ENCODE measurements at regions not wholly inside any gene's neighbourhood (a gene's known extent, or its start where the extent isn't known, plus 50 kb on each side); places are given as distances from the start of the nearest gene placed in this dataset.

DNA sequence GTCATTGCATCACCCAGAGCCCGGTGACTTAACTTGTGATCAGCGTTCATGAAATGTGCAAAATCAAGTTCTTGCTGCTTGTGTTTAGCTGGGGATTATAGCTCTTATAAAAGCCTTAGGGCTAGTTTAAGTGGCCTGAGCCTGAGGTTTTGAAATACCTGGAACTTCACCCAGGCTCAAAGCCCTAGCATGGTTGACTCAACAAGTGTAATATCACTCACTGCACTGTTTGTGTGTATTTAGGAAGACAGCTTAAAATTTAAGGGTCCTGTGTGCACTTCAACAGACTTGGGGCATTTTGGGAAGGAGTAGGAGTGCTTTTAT, 489.5 kb downstream of the GATA3 start:
- Histone ChIP-seq H3K36me3 (ENCODE audit: control insufficient read depth, insufficient read depth, low read length) (no peaks in the 10 kb centered on the region), H3K27ac (ENCODE audit: low read length) (no peak overlapping the region), H3K4me3 (ENCODE audit: low read length) (no peak overlapping the region), H3K9me3 (ENCODE audit: control insufficient read depth, insufficient read depth, low read length) (no peaks in the 10 kb centered on the region), H3K4me1 (ENCODE audit: control insufficient read depth, insufficient read depth, low read length) (no peaks in the 10 kb centered on the region), H3K27me3 (ENCODE audit: control insufficient read depth, insufficient read depth, low read length) (no peaks in the 10 kb centered on the region)
- DNase-seq (ENCODE audit: low read depth, low spot score): no peak
- no CpG with 5 or more reads among the region's 2 CpGs for WGBS (ENCODE audit: insufficient coverage, insufficient read length)

GRCh38 chr10:8544500-8544899, 490.0 kb downstream of the GATA3 start:
- no peak for DNase-seq (ENCODE audit: low read depth, low spot score)
- Histone ChIP-seq H3K9me3 (ENCODE audit: control insufficient read depth, insufficient read depth, low read length) (no peaks in the 10 kb centered on the region), H3K4me1 (ENCODE audit: control insufficient read depth, insufficient read depth, low read length) (no peaks in the 10 kb centered on the region), H3K27me3 (ENCODE audit: control insufficient read depth, insufficient read depth, low read length) (no peaks in the 10 kb centered on the region), H3K27ac (ENCODE audit: low read length) (no peak overlapping the region), H3K36me3 (ENCODE audit: control insufficient read depth, insufficient read depth, low read length) (no peaks in the 10 kb centered on the region), H3K4me3 (ENCODE audit: low read length) (no peak overlapping the region)
- no CpG with 5 or more reads among the region's 6 CpGs for WGBS (ENCODE audit: insufficient coverage, insufficient read length)

GRCh38 chr10:8554574-8554973, 500.1 kb downstream of the GATA3 start:
- no CpG with 5 or more reads among the region's 4 CpGs for WGBS (ENCODE audit: insufficient coverage, insufficient read length)
- Histone ChIP-seq H3K9me3 (ENCODE audit: control insufficient read depth, insufficient read depth, low read length) (no peaks in the 10 kb centered on the region), H3K36me3 (ENCODE audit: control insufficient read depth, insufficient read depth, low read length) (no peaks in the 10 kb centered on the region), H3K27me3 (ENCODE audit: control insufficient read depth, insufficient read depth, low read length) (no peaks in the 10 kb centered on the region), H3K4me1 (ENCODE audit: control insufficient read depth, insufficient read depth, low read length) (no peaks in the 10 kb centered on the region), H3K4me3 (ENCODE audit: low read length) (no peak overlapping the region), H3K27ac (ENCODE audit: low read length) (no peak overlapping the region)
- no peak for DNase-seq (ENCODE audit: low read depth, low spot score)

DNA sequence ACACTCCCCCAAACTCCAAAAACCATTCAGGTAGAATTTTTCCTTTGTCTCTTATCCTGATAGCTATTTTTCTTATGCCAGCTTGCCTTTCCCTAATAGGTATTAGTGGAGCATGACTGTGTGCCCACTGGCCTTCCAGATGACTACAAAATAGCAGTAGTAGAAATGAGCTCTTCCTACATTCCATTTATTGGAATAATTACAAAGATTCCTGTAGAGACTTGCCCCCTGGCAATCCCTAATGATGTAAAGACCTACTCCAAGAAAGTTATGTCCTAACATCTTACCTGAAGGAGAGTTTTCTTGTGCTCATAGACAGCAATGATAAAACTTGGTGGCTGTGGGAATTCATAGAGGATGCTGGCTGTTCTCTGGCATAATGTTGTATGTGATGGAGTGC, 501.8 kb downstream of the GATA3 start:
- Histone ChIP-seq H3K4me1 (ENCODE audit: control insufficient read depth, insufficient read depth, low read length) (no peaks in the 10 kb centered on the region), H3K9me3 (ENCODE audit: control insufficient read depth, insufficient read depth, low read length) (no peaks in the 10 kb centered on the region), H3K27me3 (ENCODE audit: control insufficient read depth, insufficient read depth, low read length) (no peaks in the 10 kb centered on the region), H3K36me3 (ENCODE audit: control insufficient read depth, insufficient read depth, low read length) (no peaks in the 10 kb centered on the region), H3K4me3 (ENCODE audit: low read length) (no peak overlapping the region), H3K27ac (ENCODE audit: low read length) (no peak overlapping the region)
- DNase-seq (ENCODE audit: low read depth, low spot score): no peak

DNA sequence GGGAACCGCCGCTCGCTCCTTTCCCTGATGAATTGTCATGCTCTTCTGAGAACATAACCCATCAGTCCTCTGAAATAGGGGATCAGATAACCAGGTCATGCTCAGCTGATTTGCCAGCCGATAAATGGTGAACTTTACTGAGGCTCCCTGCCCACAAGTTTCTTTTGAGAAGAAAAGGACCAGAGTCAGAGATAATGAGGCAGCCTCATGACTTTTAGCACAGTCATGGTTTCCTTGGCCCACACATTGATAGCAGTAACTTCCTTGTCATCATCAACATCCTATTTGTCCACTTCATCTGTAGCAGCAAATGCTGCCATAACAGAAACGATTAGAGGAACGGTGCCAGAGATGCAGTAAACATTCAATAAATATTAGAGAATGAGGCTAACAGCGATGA, 509.0 kb downstream of the GATA3 start:
- Histone ChIP-seq H3K4me1 (ENCODE audit: control insufficient read depth, insufficient read depth, low read length) (no peaks in the 10 kb centered on the region), H3K4me3 (ENCODE audit: low read length) (no peak overlapping the region)

DNA sequence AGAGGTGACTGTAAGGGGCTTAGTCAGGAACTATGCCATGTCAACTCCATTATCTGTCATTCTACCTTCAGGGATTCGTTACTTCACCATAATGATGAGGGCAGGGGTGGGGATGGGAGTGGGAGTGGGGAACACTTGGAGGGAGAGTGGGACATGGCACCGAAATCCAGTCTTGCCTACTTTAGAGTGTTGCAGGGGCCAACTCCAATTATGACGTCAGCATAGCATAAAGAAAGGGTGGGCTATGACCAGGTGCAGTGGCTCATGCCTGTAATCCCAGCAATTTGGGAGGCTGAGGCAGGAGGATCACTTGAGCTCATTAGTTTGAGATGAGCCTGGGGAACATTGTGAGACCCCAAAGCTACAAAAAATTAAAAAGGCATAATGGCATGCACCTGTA, 512.2 kb downstream of the GATA3 start:
- no peak for DNase-seq (ENCODE audit: low read depth, low spot score)
- Histone ChIP-seq H3K9me3 (ENCODE audit: control insufficient read depth, insufficient read depth, low read length) (no peaks in the 10 kb centered on the region), H3K4me1 (ENCODE audit: control insufficient read depth, insufficient read depth, low read length) (no peaks in the 10 kb centered on the region), H3K36me3 (ENCODE audit: control insufficient read depth, insufficient read depth, low read length) (no peaks in the 10 kb centered on the region), H3K27ac (ENCODE audit: low read length) (no peak overlapping the region), H3K27me3 (ENCODE audit: control insufficient read depth, insufficient read depth, low read length) (no peaks in the 10 kb centered on the region), H3K4me3 (ENCODE audit: low read length) (no peak overlapping the region)
- no CpG with 5 or more reads among the region's 3 CpGs for WGBS (ENCODE audit: insufficient coverage, insufficient read length)

More for the DNA sequence above, 509.0 kb downstream of the GATA3 start:
- no peak for DNase-seq (ENCODE audit: low read depth, low spot score)
- Histone ChIP-seq H3K27ac (ENCODE audit: low read length) (no peak overlapping the region), H3K9me3 (ENCODE audit: control insufficient read depth, insufficient read depth, low read length) (no peaks in the 10 kb centered on the region), H3K27me3 (ENCODE audit: control insufficient read depth, insufficient read depth, low read length) (no peaks in the 10 kb centered on the region), H3K36me3 (ENCODE audit: control insufficient read depth, insufficient read depth, low read length) (no peaks in the 10 kb centered on the region)
- WGBS (ENCODE audit: insufficient coverage, insufficient read length): no CpG with 5 or more reads among the region's 7 CpGs

DNA sequence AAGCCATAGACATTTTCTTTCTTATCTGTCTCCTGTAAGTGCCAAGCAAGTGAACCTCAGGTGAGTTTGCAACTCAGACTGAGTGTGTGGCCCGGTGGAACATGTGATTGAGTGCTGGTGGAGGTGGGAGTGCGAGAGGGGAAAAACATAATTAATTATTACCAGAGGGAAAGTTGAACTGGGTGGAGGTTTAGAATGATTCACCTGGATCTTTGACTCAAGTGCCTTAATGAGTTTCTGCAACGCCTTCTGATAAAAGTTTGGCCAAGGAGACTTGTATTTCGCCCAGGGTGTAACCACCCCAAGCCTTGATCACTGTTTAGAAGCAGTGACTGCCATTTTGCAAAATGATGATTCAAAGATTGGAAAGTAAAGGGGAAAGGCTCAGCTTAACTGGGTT, 513.9 kb downstream of the GATA3 start:
- Histone ChIP-seq H3K36me3 (ENCODE audit: control insufficient read depth, insufficient read depth, low read length) (no peaks in the 10 kb centered on the region), H3K4me1 (ENCODE audit: control insufficient read depth, insufficient read depth, low read length) (no peaks in the 10 kb centered on the region), H3K4me3 (ENCODE audit: low read length) (no peak overlapping the region), H3K27ac (ENCODE audit: low read length) (no peak overlapping the region), H3K9me3 (ENCODE audit: control insufficient read depth, insufficient read depth, low read length) (no peaks in the 10 kb centered on the region), H3K27me3 (ENCODE audit: control insufficient read depth, insufficient read depth, low read length) (no peaks in the 10 kb centered on the region)
- whole genome bisulfite sequencing (ENCODE audit: insufficient coverage, insufficient read length): no CpG with 5 or more reads among the region's 4 CpGs
- DNase-seq (ENCODE audit: low read depth, low spot score): no peak

DNA sequence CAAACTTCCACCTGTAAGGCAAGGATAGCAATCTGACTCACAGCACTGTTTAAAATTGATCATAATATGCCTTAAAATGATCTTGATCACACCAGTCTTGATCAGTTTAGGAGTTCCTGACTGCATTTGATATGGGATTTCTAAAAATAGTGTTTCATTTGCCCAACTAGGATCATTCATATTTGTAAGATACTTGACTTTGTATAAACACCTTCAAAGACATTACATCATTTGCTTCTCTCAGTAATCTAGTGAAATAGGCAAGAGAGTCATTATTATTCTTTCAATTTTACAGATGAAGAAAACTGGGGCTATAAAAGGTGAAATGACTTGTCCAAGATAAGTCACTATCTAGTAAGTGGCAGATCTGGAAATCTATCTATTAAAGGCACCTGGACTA, 521.1 kb downstream of the GATA3 start:
- Histone ChIP-seq H3K36me3 (ENCODE audit: control insufficient read depth, insufficient read depth, low read length) (no peaks in the 10 kb centered on the region), H3K27ac (ENCODE audit: low read length) (no peak overlapping the region), H3K9me3 (ENCODE audit: control insufficient read depth, insufficient read depth, low read length) (no peaks in the 10 kb centered on the region), H3K27me3 (ENCODE audit: control insufficient read depth, insufficient read depth, low read length) (no peaks in the 10 kb centered on the region), H3K4me1 (ENCODE audit: control insufficient read depth, insufficient read depth, low read length) (no peaks in the 10 kb centered on the region), H3K4me3 (ENCODE audit: low read length) (no peak overlapping the region)
- no peak for DNase-seq (ENCODE audit: low read depth, low spot score)

- H3K4me3 ChIP-seq (ENCODE audit: low read length): no peak overlapping the region
- no peak for DNase-seq (ENCODE audit: low read depth, low spot score)
- no peaks in the 10 kb centered on the region for H3K27me3 ChIP-seq (ENCODE audit: control insufficient read depth, insufficient read depth, low read length)
- no CpG with 5 or more reads among the region's 1 CpG for WGBS (ENCODE audit: insufficient coverage, insufficient read length)
- H3K27ac ChIP-seq (ENCODE audit: low read length): no peak overlapping the region
- no peaks in the 10 kb centered on the region for H3K4me1 ChIP-seq (ENCODE audit: control insufficient read depth, insufficient read depth, low read length)
- H3K36me3 ChIP-seq (ENCODE audit: control insufficient read depth, insufficient read depth, low read length): no peaks in the 10 kb centered on the region
- no peaks in the 10 kb centered on the region for H3K9me3 ChIP-seq (ENCODE audit: control insufficient read depth, insufficient read depth, low read length)
Observed at GRCh38 chr10:8576281-8576680, 521.8 kb downstream of the GATA3 start.

GRCh38 chr10:8576911-8577310, 522.4 kb downstream of the GATA3 start:
- no peaks in the 10 kb centered on the region for H3K9me3 ChIP-seq (ENCODE audit: control insufficient read depth, insufficient read depth, low read length)
- H3K4me3 ChIP-seq (ENCODE audit: low read length): no peak overlapping the region
- no peak for DNase-seq (ENCODE audit: low read depth, low spot score)
- H3K27me3 ChIP-seq (ENCODE audit: control insufficient read depth, insufficient read depth, low read length): no peaks in the 10 kb centered on the region
- H3K27ac ChIP-seq (ENCODE audit: low read length): no peak overlapping the region
- WGBS (ENCODE audit: insufficient coverage, insufficient read length): no CpG with 5 or more reads among the region's 3 CpGs
- no peaks in the 10 kb centered on the region for H3K4me1 ChIP-seq (ENCODE audit: control insufficient read depth, insufficient read depth, low read length)
- no peaks in the 10 kb centered on the region for H3K36me3 ChIP-seq (ENCODE audit: control insufficient read depth, insufficient read depth, low read length)

GRCh38 chr10:8577686-8578085, 523.2 kb downstream of the GATA3 start:
- H3K4me1 ChIP-seq (ENCODE audit: control insufficient read depth, insufficient read depth, low read length): no peaks in the 10 kb centered on the region
- no peaks in the 10 kb centered on the region for H3K36me3 ChIP-seq (ENCODE audit: control insufficient read depth, insufficient read depth, low read length)
- no peaks in the 10 kb centered on the region for H3K9me3 ChIP-seq (ENCODE audit: control insufficient read depth, insufficient read depth, low read length)
- H3K27me3 ChIP-seq (ENCODE audit: control insufficient read depth, insufficient read depth, low read length): no peaks in the 10 kb centered on the region
- no peak overlapping the region for H3K27ac ChIP-seq (ENCODE audit: low read length)
- no peak for DNase-seq (ENCODE audit: low read depth, low spot score)
- H3K4me3 ChIP-seq (ENCODE audit: low read length): no peak overlapping the region
- WGBS (ENCODE audit: insufficient coverage, insufficient read length): no CpG with 5 or more reads among the region's 7 CpGs

Measured in iPS DF 6.9 (cell line).